IPS-18a (cell line): ENCODE measurements at regions not wholly inside any gene's neighbourhood (a gene's known extent, or its start where the extent isn't known, plus 50 kb on each side); places are given as distances from the start of the nearest gene placed in this dataset.

Source experiments
- H3K27ac ChIP-seq: one replicate; pipeline ENCODE4 v1.5.1; 2013; ENCODE audit warnings: low read length
- H3K27me3 ChIP-seq: one replicate; pipeline ENCODE4 v1.6.1; 2013; ENCODE audit warnings: mild to moderate bottlenecking, low read length; ENCODE audit not compliant: control insufficient read depth, insufficient read depth
- H3K36me3 ChIP-seq: one replicate; pipeline ENCODE4 v1.6.1; 2013; ENCODE audit warnings: low read depth, low read length; ENCODE audit not compliant: control insufficient read depth
- H3K4me1 ChIP-seq: one replicate; pipeline ENCODE4 v1.6.1; 2013; ENCODE audit warnings: low read depth, low read length; ENCODE audit not compliant: control insufficient read depth
- H3K4me3 ChIP-seq: one replicate; pipeline ENCODE4 v1.5.1; 2013; ENCODE audit warnings: low read length
- H3K9ac ChIP-seq: one replicate; pipeline ENCODE4 v1.6.1; 2013; ENCODE audit warnings: mild to moderate bottlenecking, low read length, moderate library complexity
- H3K9me3 ChIP-seq: one replicate; pipeline ENCODE4 v1.6.1; 2013; ENCODE audit warnings: low read depth, low read length; ENCODE audit not compliant: control insufficient read depth

DNA sequence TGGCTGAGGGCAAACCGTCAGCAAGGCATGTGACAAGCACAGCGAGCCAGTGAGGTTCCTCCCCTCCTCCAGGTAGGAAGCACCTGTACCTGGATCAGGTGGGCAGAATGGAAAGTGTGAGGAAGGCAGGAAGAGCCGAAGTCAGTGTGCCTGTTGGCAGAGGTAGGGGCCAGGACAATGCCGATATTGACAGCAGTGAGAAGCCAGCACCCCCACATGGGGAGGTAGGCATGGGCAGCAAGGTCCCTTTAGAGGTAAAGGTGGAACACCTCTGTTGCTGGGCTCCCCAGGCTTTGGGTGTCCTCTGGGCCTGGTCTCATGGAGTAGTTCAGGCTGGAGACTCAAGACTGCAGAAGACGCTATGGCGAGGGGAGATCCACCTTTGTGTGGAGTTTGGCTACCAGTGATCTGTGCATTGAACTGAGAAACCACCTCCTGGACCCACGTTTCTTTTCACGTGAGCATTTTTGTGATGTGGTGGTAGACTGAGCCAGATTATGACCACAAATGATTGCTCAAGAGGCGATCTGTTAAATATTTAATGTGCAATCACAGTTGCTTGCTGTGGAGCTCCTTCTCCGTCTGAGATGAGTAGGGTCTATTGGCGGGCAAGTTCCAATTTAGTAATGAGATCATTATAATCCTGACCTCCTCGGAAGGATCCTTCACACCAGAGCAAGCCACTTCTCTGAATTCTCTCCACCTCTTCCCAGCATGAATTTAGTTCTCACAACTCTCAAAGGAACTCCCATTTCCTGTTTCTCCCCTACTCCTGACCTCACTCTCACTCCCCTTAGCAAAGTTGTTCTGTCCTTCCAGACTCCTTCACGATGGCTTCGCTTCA, 174.8 kb downstream of the CDH26 start:
- H3K9ac ChIP-seq = no peak overlapping the region
- H3K4me3 ChIP-seq = no peak overlapping the region
- no peaks in the 10 kb centered on the region for H3K36me3 ChIP-seq
- no peaks in the 10 kb centered on the region for H3K27me3 ChIP-seq
- H3K4me1 ChIP-seq = no peaks in the 10 kb centered on the region
- no peak overlapping the region for H3K27ac ChIP-seq
- no peaks in the 10 kb centered on the region for H3K9me3 ChIP-seq

DNA sequence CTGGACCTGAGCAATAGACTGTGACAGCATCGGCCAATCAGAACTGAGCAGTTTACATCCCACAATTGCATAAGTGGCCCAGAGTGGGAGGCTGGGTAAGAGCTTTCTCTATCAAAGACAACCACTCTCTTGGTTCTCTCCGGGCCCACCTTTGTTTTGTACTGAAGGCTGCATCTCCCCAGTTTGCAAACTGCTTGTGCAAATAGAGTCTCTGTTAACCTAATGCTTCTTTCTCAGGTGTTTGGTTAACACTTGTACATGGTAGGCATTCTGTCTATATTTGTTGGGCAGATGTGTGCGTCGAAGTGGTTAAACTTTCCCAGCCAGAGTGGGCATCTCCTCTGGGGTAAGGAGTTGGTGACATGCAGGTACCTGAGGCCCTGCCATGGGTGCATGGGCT, 177.1 kb downstream of the CDH26 start:
- Histone ChIP-seq H3K9ac (no peak overlapping the region), H3K4me3 (no peak overlapping the region), H3K4me1 (no peaks in the 10 kb centered on the region), H3K27ac (no peak overlapping the region), H3K9me3 (no peaks in the 10 kb centered on the region), H3K27me3 (no peaks in the 10 kb centered on the region), H3K36me3 (no peaks in the 10 kb centered on the region)

DNA sequence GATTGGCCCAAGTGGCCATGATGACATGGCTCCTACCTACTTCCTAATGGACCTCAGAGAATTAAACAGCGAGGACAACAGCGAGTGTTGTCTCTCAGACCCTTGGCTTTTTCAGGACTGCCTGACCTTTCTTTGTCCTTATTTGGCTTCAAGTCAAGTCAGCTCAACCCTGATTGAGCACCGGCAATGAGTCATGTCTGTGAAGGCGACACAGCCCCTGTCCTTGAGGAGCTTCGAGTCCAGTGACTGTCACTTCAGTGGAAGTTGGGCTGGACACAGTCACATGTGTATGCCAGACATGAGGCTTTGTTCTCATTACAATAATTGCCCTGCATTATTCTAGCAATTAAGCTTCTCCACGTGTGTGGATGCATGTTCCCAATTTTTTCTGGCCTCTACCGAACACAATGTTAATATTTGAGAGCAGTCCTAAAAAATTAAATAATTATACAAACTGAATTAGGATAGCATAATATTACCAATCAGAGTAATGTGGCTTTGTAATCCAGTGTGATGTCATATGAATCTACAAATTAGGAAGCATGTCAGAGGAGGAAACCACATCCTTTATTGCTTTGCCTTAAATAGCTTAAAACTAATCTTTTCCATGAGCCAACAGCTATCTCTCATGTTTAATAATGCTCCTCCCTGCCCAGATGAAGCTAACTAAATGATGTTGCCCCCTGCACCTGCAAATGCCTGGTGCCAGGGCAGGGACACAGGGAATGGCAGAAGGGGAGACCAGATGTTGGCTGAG, 178.6 kb downstream of the CDH26 start:
- H3K9me3 ChIP-seq = no peaks in the 10 kb centered on the region
- no peaks in the 10 kb centered on the region for H3K4me1 ChIP-seq
- no peaks in the 10 kb centered on the region for H3K36me3 ChIP-seq
- no peaks in the 10 kb centered on the region for H3K27me3 ChIP-seq
- no peak overlapping the region for H3K4me3 ChIP-seq
- no peak overlapping the region for H3K27ac ChIP-seq
- H3K9ac ChIP-seq = no peak overlapping the region

DNA sequence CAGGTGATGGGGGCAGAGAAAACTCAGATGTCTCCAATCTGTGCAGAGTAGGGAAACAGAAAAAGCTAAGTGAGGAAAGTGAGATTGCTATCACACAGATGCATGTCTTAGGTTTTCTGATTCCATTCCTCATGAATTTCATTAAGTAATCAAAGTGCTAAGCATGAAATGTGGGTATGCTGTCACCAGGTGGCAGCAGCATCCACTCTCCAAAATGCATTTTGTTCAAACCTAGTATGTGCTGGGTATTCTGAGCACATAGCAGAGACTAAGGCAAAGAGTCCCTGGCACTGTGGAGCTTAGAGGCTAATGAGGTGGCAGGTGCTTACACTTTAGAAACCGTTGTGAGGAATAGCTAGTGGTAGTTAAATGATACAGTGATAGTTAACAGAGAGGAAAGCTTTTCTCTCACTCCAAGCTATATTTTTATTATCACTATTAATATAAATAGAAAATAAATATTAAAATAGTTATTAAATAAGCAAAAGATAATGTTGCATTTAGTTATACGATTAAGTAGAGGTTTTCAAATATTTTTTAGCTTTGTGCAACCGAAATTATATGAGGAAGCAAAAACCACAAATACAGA, 179.5 kb downstream of the CDH26 start:
- Histone ChIP-seq H3K9ac (no peak overlapping the region), H3K27ac (no peak overlapping the region), H3K27me3 (no peaks in the 10 kb centered on the region), H3K9me3 (no peaks in the 10 kb centered on the region), H3K4me3 (no peak overlapping the region), H3K4me1 (no peaks in the 10 kb centered on the region), H3K36me3 (no peaks in the 10 kb centered on the region)

DNA sequence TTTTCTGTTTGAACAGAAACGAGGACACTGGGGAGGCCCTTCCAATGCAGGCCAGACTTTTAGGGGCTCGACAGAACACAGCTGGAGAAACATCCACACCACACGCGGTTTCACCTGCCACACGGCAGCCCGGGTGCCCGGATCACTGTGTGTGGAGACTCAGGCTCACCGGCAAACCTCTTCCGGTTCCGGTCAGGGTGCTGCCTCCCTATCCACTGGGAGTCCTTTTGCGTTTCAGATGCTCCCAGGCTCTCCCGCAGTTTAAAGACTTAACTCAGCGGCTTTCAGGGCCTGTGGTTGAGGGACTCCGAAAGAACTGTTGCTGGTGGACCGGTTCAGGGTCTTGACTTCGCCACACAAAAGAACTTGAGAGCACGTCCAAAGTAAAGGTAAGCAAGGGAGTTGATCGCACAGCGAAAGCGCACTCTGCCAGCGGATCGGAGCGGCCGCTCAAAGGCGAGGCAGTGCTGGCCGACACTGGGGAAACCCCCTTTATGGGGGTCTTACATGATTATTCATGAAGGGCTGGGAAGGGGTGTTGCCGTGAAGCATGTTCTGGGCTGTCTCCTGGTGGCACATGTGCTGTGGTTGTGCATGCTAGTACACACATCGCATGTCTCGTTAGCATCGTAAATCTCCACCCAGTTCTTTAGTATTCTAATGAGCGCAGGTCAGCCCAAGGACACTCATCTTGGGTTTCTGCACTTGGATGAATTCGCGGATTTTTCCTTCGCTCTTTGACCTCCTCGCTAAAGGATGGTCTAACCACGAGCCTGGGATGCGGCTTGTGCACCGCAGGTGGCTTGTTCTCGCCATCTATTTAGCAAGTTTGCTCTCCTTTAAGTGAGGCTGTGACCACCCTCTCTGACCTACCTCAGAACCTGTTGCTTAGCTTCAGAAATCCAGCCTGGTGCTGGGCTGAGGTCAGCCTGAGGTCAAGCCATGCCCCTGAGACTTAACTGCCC, 180.3 kb downstream of the CDH26 start:
- Histone ChIP-seq H3K36me3 (no peaks in the 10 kb centered on the region), H3K4me1 (no peaks in the 10 kb centered on the region), H3K27me3 (no peaks in the 10 kb centered on the region), H3K9ac (no peak overlapping the region), H3K4me3 (no peak overlapping the region), H3K9me3 (no peaks in the 10 kb centered on the region), H3K27ac (no peak overlapping the region)

DNA sequence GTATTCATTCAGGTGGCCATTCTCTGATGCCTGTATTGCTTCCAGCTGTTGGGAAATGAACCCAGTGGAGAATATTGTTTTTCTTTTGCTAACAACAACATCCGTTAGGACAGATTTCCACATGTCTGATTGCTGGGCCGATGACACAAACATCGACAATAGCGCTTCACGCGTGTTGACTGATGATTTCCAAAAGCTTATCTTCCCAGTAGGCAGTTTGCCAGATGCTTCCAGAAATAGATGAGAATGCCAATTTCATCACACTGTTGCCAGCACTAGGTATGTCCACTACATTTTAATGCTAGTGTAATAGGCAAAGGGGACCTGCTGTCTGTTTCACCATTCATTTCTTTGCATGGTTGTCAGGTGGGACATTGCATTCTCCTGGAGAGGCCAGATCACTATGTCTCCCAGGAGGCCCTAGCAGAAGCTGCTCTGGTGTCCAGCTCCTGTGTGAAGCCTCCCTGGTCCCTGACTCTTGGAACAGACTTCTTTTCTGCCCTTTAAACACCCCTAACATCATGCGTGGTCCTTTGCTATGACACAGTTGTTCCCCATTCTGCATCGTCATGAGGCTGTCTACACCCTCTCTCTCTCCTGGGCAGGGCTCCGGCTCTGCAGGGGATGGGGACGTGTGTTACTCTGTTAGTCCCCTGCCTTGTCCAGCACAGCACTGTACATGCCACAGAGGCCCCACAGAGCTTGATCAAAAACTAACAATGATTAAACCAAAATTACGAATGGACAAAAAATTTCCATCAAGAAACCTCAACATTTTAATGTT, 181.6 kb downstream of the CDH26 start:
- Histone ChIP-seq H3K27ac (no peak overlapping the region), H3K36me3 (no peaks in the 10 kb centered on the region), H3K4me3 (no peak overlapping the region), H3K4me1 (no peaks in the 10 kb centered on the region), H3K9ac (no peak overlapping the region), H3K27me3 (no peaks in the 10 kb centered on the region), H3K9me3 (no peaks in the 10 kb centered on the region)

DNA sequence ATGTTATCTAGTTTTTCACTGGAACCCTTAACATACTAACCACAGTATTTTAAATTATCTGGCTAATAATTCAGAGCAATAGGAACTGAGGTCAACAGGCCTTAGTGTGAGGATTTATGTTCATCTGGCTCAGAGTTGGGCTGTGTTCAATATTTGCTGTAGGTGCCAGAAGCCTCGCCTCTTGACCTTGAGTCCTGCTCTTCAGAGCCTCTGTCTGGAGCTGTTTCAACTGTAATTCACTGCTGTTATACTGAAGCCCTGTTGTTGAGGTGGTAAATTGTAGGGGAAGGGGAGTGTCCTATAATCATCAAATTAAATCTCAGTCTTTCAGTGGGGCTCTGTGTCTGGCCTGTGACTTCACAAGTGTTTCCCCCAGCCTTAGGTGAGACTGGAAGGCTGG, 184.4 kb downstream of the CDH26 start:
- Histone ChIP-seq H3K36me3 (no peaks in the 10 kb centered on the region), H3K4me3 (no peak overlapping the region), H3K4me1 (peaks cover 3% of the 10 kb centered on the region), H3K27me3 (no peaks in the 10 kb centered on the region), H3K27ac (no peak overlapping the region), H3K9me3 (no peaks in the 10 kb centered on the region), H3K9ac (no peak overlapping the region)

DNA sequence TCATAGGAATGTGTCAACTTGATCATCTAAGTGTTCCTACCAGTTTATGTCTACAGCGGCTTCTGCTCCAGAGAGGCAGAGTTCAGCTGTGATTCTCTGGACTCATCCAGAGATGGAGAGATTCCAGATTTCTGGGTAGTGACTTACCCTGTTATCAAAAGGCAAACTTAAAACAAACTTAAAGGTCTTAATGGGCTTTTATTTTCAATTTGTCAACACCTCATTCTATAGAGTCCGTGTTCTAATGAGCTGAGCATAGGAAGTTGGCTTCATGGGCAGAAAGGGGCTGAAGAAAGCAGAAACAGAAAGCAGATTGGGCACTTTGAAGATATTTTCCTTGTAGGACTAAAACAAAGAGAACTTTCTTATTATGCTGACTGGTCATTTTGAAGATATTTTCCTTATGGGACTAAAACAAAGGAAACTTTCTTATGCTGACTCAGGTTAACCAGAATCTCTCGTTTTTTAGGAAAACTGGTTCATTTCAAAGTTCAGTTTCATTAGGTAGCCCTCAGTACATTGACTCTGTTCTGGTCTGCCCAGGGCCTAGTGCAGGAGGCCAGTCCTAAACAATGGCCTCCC, 185.1 kb downstream of the CDH26 start:
- Histone ChIP-seq H3K4me1 (peaks cover 3% of the 10 kb centered on the region), H3K4me3 (no peak overlapping the region), H3K36me3 (no peaks in the 10 kb centered on the region), H3K9ac (no peak overlapping the region), H3K27me3 (no peaks in the 10 kb centered on the region), H3K9me3 (no peaks in the 10 kb centered on the region), H3K27ac (no peak overlapping the region)

DNA sequence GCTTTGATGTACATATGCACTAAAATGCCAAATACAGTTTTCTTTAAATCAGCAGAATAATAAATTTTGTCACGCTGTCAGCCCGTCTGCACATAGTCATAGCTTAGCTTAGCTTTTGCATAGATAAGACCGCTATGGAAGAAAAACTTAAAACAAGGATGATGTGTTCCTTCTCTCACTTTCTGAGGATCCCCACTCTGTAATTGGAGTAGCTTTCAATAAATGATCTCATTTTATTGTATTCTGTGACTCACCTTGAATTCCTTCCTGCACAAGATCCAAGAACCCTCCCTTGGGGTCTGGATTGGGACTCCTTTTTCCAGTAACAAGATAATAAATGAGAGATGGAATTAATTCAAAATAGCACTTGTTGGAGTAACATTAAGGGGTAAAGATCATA, 186.2 kb downstream of the CDH26 start:
- Histone ChIP-seq H3K9me3 (no peaks in the 10 kb centered on the region), H3K4me3 (no peak overlapping the region), H3K36me3 (no peaks in the 10 kb centered on the region), H3K27me3 (no peaks in the 10 kb centered on the region), H3K4me1 (peaks cover 3% of the 10 kb centered on the region), H3K27ac (no peak overlapping the region), H3K9ac (no peak overlapping the region)

DNA sequence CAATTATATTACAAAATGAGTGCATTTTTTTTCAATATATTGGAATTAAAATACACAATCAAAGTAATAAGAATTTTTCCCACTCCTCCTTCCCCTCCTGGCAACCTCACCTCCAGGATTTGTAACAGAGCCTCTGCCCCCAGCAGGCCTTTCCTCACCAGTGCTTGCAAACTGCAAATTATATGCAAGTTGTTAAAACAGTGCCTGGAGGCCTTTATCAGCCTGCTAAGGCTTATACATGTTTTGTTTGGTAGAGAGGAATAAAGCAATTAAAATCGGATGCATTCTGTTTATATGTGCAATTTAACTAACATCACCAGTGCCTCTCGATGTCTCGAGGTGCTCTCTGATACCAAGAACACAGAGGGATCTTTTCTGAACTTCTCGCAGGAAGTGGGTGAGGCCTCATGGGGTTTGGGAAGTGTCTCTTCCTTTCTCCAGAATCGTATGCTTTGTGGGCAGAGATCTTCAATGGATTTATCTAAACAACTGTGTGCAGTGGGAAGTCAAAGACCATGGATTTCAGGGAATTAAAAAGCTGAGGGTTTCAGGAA, 186.8 kb downstream of the CDH26 start:
- no peak overlapping the region for H3K9ac ChIP-seq
- H3K36me3 ChIP-seq = no peaks in the 10 kb centered on the region
- H3K9me3 ChIP-seq = no peaks in the 10 kb centered on the region
- no peak overlapping the region for H3K27ac ChIP-seq
- no peaks in the 10 kb centered on the region for H3K27me3 ChIP-seq
- H3K4me1 ChIP-seq = peaks cover 3% of the 10 kb centered on the region
- no peak overlapping the region for H3K4me3 ChIP-seq
